KMS-11 (cell line): ENCODE measurements at regions not wholly inside any gene's neighbourhood (a gene's known extent, or its start where the extent isn't known, plus 50 kb on each side); places are given as distances from the start of the nearest gene placed in this dataset.

Experiments used
- H2AFZ ChIP-seq: fragments of 200-600 bp; sonication (generic); 2 replicates; pipeline ENCODE4 v1.6.1; 2016; ENCODE audit warnings: antibody characterized with exemption, mixed run types, low read depth
- H3K27ac ChIP-seq: fragments of 200-600 bp; sonication (generic); 2 replicates; pipeline ENCODE4 v1.6.1; 2016; ENCODE audit warnings: mild to moderate bottlenecking, mixed run types
- H3K27me3 ChIP-seq: fragments of 200-600 bp; sonication (generic); 2 replicates; pipeline ENCODE4 v1.6.1; 2017; ENCODE audit warnings: mild to moderate bottlenecking, low read depth, mixed run types, moderate library complexity; ENCODE audit not compliant: insufficient read depth
- H3K36me3 ChIP-seq: fragments of 200-600 bp; sonication (generic); 2 replicates; pipeline ENCODE4 v1.6.1; 2017; ENCODE audit warnings: mild to moderate bottlenecking, mixed run types; ENCODE audit not compliant: insufficient read depth
- H3K4me1 ChIP-seq: fragments of 200-600 bp; sonication (generic); 2 replicates; pipeline ENCODE4 v1.6.1; 2016; ENCODE audit warnings: mild to moderate bottlenecking, low read depth, mixed run types; ENCODE audit not compliant: poor library complexity, severe bottlenecking
- H3K4me2 ChIP-seq: fragments of 200-600 bp; sonication (generic); 2 replicates; pipeline ENCODE4 v1.7.0; 2016; ENCODE audit warnings: mild to moderate bottlenecking, mixed run types
- H3K4me3 ChIP-seq: fragments of 200-600 bp; sonication (generic); IDR thresholded peaks from 2 replicates; pipeline ENCODE4 v1.6.1; 2017; ENCODE audit warnings: low read depth, low read length, mixed read lengths; ENCODE audit not compliant: insufficient read depth
- H3K79me2 ChIP-seq: fragments of 200-600 bp; sonication (generic); 2 replicates; pipeline ENCODE4 v1.6.1; 2016; ENCODE audit warnings: low read depth, mixed run types; ENCODE audit not compliant: insufficient read depth
- H3K9ac ChIP-seq: fragments of 200-600 bp; sonication (generic); 2 replicates; pipeline ENCODE4 v1.6.1; 2016; ENCODE audit warnings: mild to moderate bottlenecking, mixed run types
- H4K20me1 ChIP-seq: fragments of 200-600 bp; sonication (generic); 2 replicates; pipeline ENCODE4 v1.6.1; 2016; ENCODE audit warnings: mild to moderate bottlenecking, mixed run types; ENCODE audit not compliant: insufficient read depth
- TF ChIP-seq, protein P1 (sequence below): fragments of 200-600 bp; sonication (generic); conservative IDR thresholded peaks from 2 replicates; pipeline ENCODE4 v1.6.1; 2017; ENCODE audit warnings: low read depth, mild to moderate bottlenecking, antibody characterized with exemption, low read length, moderate library complexity, mixed read lengths

DNA sequence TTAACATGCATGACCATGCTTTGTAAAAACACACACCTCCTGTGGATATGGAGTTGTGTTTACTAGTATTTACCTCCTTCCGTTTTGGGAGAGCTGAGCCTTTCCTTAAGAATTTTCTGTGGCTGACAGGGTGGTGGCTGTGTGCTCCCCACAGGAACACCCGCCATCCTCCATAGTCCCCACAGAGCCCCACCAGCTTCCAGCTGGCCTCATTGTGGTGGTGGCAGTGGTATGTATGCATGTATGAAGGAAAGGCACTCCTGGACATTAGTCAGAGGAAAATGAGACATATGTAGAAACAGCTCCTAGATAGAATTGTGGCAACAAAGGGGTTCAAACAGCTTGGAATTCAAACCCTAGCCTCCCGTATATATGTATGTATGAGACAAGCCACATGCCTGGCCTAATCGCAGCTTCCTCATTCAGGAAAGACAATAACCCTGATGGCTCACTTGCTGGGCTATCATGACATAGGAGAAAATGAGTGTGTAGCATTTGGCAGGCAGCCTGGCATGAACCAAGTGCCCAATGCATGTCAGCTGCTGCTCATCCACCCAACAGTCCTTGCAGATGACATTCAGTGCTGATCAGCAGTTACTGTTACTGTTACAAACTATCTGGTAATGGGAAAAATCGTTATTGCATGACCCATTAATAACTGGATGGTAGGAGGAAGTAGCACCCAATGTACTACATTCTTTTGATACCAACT, 459.7 kb downstream of the EBF1 start:
- H3K4me2 ChIP-seq = no peak overlapping the region
- no peaks in the 10 kb centered on the region for H3K4me1 ChIP-seq
- TF ChIP-seq, protein P1, sequence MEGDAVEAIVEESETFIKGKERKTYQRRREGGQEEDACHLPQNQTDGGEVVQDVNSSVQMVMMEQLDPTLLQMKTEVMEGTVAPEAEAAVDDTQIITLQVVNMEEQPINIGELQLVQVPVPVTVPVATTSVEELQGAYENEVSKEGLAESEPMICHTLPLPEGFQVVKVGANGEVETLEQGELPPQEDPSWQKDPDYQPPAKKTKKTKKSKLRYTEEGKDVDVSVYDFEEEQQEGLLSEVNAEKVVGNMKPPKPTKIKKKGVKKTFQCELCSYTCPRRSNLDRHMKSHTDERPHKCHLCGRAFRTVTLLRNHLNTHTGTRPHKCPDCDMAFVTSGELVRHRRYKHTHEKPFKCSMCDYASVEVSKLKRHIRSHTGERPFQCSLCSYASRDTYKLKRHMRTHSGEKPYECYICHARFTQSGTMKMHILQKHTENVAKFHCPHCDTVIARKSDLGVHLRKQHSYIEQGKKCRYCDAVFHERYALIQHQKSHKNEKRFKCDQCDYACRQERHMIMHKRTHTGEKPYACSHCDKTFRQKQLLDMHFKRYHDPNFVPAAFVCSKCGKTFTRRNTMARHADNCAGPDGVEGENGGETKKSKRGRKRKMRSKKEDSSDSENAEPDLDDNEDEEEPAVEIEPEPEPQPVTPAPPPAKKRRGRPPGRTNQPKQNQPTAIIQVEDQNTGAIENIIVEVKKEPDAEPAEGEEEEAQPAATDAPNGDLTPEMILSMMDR = no peak
- no peak overlapping the region for H3K27ac ChIP-seq
- H3K27me3 ChIP-seq = no peaks in the 10 kb centered on the region
- no peak overlapping the region for H3K4me3 ChIP-seq
- no peaks in the 10 kb centered on the region for H4K20me1 ChIP-seq
- no peak overlapping the region for H2AFZ ChIP-seq
- no peak overlapping the region for H3K9ac ChIP-seq
- no peaks in the 10 kb centered on the region for H3K79me2 ChIP-seq
- H3K36me3 ChIP-seq = no peaks in the 10 kb centered on the region

DNA sequence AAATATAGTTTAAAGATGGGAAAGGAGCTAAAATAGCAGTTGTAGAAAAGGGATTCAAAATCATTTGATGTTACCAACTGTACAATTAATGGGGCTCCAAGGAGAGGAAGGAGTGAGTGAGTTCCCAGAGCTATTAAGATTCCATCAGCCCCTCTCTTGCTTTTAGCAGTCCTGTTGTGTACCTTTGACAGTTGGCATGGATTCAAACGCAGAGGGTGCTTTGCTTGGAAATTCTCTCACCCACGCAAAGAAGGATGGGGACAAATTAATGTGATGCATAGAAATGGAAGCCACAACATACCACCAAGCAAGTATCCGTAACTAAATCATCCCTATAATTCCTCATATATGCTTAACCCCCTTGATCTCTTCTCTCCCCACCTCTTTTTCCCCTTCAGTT, 461.3 kb downstream of the EBF1 start:
- no peak overlapping the region for H3K27ac ChIP-seq
- H3K9ac ChIP-seq = no peak overlapping the region
- no peaks in the 10 kb centered on the region for H3K4me1 ChIP-seq
- no peaks in the 10 kb centered on the region for H3K36me3 ChIP-seq
- H3K4me3 ChIP-seq = no peak overlapping the region
- H3K79me2 ChIP-seq = no peaks in the 10 kb centered on the region
- no peaks in the 10 kb centered on the region for H4K20me1 ChIP-seq
- H3K27me3 ChIP-seq = no peaks in the 10 kb centered on the region
- no peak overlapping the region for H2AFZ ChIP-seq
- TF ChIP-seq, protein P1 = no peak
- no peak overlapping the region for H3K4me2 ChIP-seq

DNA sequence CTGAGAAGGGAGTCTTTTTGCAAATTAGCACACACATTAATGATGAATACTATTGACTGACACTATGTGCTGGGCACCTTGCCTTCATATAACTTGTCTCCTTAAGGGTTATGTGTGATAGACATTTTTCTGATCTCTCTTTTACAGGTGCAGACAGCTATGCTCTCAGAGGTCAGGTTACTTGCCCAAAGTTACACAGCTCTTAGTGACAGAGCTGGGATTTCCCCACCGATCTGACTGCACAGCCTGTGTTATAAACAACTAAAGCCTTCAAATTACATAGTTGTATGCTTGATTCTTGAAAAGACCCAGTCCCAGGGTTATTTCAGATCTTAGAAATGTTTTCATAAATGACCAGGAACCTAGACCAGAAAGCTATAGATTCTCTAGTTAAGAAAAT, 462.7 kb downstream of the EBF1 start:
- H4K20me1 ChIP-seq = no peaks in the 10 kb centered on the region
- no peaks in the 10 kb centered on the region for H3K27me3 ChIP-seq
- no peak overlapping the region for H3K4me2 ChIP-seq
- no peaks in the 10 kb centered on the region for H3K4me1 ChIP-seq
- H2AFZ ChIP-seq = no peak overlapping the region
- no peak overlapping the region for H3K9ac ChIP-seq
- H3K4me3 ChIP-seq = no peak overlapping the region
- no peaks in the 10 kb centered on the region for H3K36me3 ChIP-seq
- TF ChIP-seq, protein P1 = no peak
- H3K27ac ChIP-seq = no peak overlapping the region
- H3K79me2 ChIP-seq = no peaks in the 10 kb centered on the region

DNA sequence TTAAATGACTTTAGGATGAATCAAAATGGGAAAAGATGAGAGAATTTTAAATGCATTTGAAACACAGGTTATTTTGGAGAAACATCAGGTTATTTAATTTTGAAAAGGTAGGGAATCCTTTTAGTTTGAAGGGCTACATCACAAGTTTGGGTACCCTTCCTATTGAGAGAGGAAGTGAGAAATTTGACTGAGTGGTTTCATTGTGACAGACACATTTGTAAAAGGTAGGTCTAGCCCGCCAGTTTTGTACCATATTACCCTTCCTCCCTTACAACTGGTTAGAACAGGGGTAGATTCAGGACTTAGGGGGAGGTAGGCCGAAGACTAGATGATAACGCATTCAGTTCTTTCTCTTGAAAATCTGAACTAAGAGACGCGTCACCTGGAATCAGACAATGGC, 464.2 kb downstream of the EBF1 start:
- Histone ChIP-seq H3K9ac (no peak overlapping the region), H3K4me1 (no peaks in the 10 kb centered on the region), H3K36me3 (no peaks in the 10 kb centered on the region), H4K20me1 (no peaks in the 10 kb centered on the region), H3K27me3 (no peaks in the 10 kb centered on the region), H3K79me2 (no peaks in the 10 kb centered on the region), H3K4me2 (no peak overlapping the region), H2AFZ (no peak overlapping the region), H3K27ac (no peak overlapping the region), H3K4me3 (no peak overlapping the region)
- TF ChIP-seq, protein P1 = no peak
